HEK293T (cell line): ENCODE measurements at regions not wholly inside any gene's neighbourhood (a gene's known extent, or its start where the extent isn't known, plus 50 kb on each side); places are given as distances from the start of the nearest gene placed in this dataset.

Source experiments
- CTCF ChIA-PET: fragments of 350-600 bp; formaldehyde crosslinking; extraction: SDS; loops from one replicate; lab custom pipeline; 2021; ENCODE audit warnings: antibody characterized with exemption, inconsistent platforms; lab: Yijun Ruan, JAX
- POLR2A ChIA-PET: fragments of 350-600 bp; formaldehyde crosslinking; extraction: SDS; loops from one replicate; lab custom pipeline; 2020; ENCODE audit warnings: antibody characterized with exemption, inconsistent platforms; lab: Yijun Ruan, JAX
- DNase-seq: peaks from one replicate; pipeline ENCODE4 v3.0.0; 2012; ENCODE audit warnings: mixed read lengths; ENCODE audit errors: extremely low spot score
- ARNT ChIP-seq: fragments of 450-650 bp; IDR thresholded peaks from 2 replicates; pipeline ENCODE4 v1.6.1; 2017; ENCODE audit warnings: mild to moderate bottlenecking
- BHLHE40 ChIP-seq: fragments of 450-650 bp; IDR thresholded peaks from 2 replicates; pipeline ENCODE4 v1.6.1; 2016; ENCODE audit warnings: mild to moderate bottlenecking, moderate library complexity, borderline replicate concordance
- CTBP1 ChIP-seq: fragments of 450-650 bp; IDR thresholded peaks from 2 replicates; pipeline ENCODE4 v1.6.1; 2016; ENCODE audit warnings: borderline replicate concordance
- ELF4 ChIP-seq: fragments of 450-650 bp; IDR thresholded peaks from 2 replicates; pipeline ENCODE4 v1.6.1; 2017; ENCODE audit warnings: antibody characterized with exemption
- FOXA1 ChIP-seq: fragments of 450-650 bp; IDR thresholded peaks from 2 replicates; pipeline ENCODE4 v1.6.1; 2016; ENCODE audit warnings: mild to moderate bottlenecking
- FOXK2 ChIP-seq: fragments of 450-650 bp; IDR thresholded peaks from 2 replicates; pipeline ENCODE4 v1.6.1; 2016; ENCODE audit warnings: mild to moderate bottlenecking
- FOXM1 ChIP-seq: fragments of 450-650 bp; IDR thresholded peaks from 2 replicates; pipeline ENCODE4 v1.6.1; 2017; ENCODE audit warnings: mild to moderate bottlenecking, borderline replicate concordance
- HDGF ChIP-seq: fragments of 450-650 bp; IDR thresholded peaks from 2 replicates; pipeline ENCODE4 v1.6.1; 2017; ENCODE audit warnings: antibody characterized with exemption, borderline replicate concordance
- L3MBTL2 ChIP-seq: fragments of 450-650 bp; conservative IDR thresholded peaks from 2 replicates; pipeline ENCODE4 v1.6.1; 2016; ENCODE audit warnings: mild to moderate bottlenecking
- LEF1 ChIP-seq: fragments of 450-650 bp; IDR thresholded peaks from 2 replicates; pipeline ENCODE4 v1.6.1; 2017; ENCODE audit warnings: mild to moderate bottlenecking, borderline replicate concordance
- NFRKB ChIP-seq: fragments of 450-650 bp; IDR thresholded peaks from 2 replicates; pipeline ENCODE4 v1.6.1; 2016; ENCODE audit warnings: mild to moderate bottlenecking, moderate library complexity
- PKNOX1 ChIP-seq: fragments of 450-650 bp; IDR thresholded peaks from 2 replicates; pipeline ENCODE4 v1.6.1; 2016
- SP1 ChIP-seq: fragments of 450-650 bp; IDR thresholded peaks from 2 replicates; pipeline ENCODE4 v1.6.1; 2017
- SUZ12 ChIP-seq: fragments of 450-650 bp; IDR thresholded peaks from 2 replicates; pipeline ENCODE4 v1.6.1; 2016; ENCODE audit warnings: mild to moderate bottlenecking
- TARDBP ChIP-seq: fragments of 450-650 bp; IDR thresholded peaks from 2 replicates; pipeline ENCODE4 v1.6.1; 2016
- ZNF384 ChIP-seq: fragments of 450-650 bp; IDR thresholded peaks from 2 replicates; pipeline ENCODE4 v1.6.1; 2016

DNA sequence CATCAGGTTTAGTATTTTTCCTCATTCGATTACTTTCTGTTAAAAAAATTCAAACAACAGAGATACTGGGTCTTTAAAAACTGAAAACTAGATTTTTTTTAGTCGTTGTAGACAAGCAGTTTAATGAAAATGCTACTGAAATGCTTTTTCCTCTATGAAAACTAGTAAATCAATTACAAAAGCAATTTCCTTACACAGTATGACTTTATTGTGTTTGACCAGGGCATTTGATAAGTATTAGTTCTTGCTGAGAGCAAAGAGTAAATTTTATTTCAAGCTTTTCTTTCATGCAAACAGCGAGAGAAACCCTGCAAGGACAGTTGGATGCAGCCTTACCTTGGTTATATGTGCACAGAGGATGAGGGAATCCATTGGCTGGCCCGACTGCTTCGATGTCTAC, 308.5 kb downstream of the MAT2B start:
- TF ChIP-seq FOXM1 (no peak), HDGF (no peak), FOXA1 (no peak), LEF1 (no peak), TARDBP (no peak), L3MBTL2 (no peak), SUZ12 (no peak), NFRKB (no peak), ELF4 (no peak), FOXK2 (no peak), ARNT (no peak), SP1 (no peak), PKNOX1 (no peak), BHLHE40 (no peak), ZNF384 (no peak), CTBP1 (no peak)
- CTCF ChIA-PET, result no interaction called here

DNA sequence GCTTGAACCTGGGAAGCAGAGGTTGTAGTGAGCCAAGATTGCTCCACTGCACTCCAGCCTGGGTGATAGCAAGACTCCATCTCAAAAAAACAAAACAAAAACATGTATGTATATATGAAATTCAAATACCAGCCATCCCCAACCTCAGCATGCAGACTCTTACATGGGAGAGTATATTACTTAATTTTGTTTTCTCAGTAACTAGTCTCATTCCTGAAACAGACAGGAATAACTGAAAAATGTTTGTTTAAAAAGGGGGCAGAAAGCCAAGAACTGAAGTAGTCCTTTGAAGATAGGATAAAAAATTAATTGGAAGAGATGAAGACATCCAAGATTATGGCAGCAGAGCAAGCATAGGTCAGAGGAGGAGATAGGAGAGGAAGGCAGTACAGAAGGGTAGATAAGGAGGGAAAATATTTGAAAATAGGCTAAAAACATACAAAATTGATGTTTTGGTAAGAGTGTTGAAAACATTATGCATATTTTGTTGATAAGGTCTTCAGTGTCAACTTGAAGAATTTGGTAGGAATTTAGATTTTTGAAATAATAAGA, 309.9 kb downstream of the MAT2B start:
- no peak for TF ChIP-seq BHLHE40
- TF ChIP-seq PKNOX1, result no peak
- no peak for TF ChIP-seq ZNF384
- DNase-seq, result no peak
- ChIA-PET CTCF (no interaction called here), POLR2A (no interaction called here)

More for the DNA sequence above, 308.5 kb downstream of the MAT2B start:
- POLR2A ChIA-PET, result no interaction called here
- DNase-seq, result no peak

- ChIA-PET CTCF (interaction anchor here (0.6 to 0.7 kb wide), 2 partner anchors 24 to 1401 kb away, joined by 3 read pairs; no protein-coding TSS in a partner anchor), POLR2A (no interaction called here)
- no peak for DNase-seq
Observed at GRCh38 chr5:163821142-163821541, 315.7 kb downstream of the MAT2B start.

GRCh38 chr5:163822548-163822947, 317.1 kb downstream of the MAT2B start:
- TF ChIP-seq LEF1, result no peak
- no peak for TF ChIP-seq CTBP1
- TF ChIP-seq ELF4, result no peak
- TF ChIP-seq FOXA1, result no peak
- TF ChIP-seq HDGF, result no peak
- ChIA-PET POLR2A (no interaction called here), CTCF (no interaction called here)
- DNase-seq, result no peak

More at GRCh38 chr5:163821142-163821541, 315.7 kb downstream of the MAT2B start:
- no peak for TF ChIP-seq ELF4
- TF ChIP-seq TARDBP, result no peak
- no peak for TF ChIP-seq PKNOX1
- TF ChIP-seq NFRKB, result no peak
- TF ChIP-seq SP1, result no peak
- no peak for TF ChIP-seq ZNF384
- no peak for TF ChIP-seq LEF1
- TF ChIP-seq L3MBTL2, result no peak
- TF ChIP-seq SUZ12, result no peak
- no peak for TF ChIP-seq ARNT
- TF ChIP-seq FOXM1, result no peak
- TF ChIP-seq CTBP1, result no peak
- TF ChIP-seq HDGF, result no peak
- no peak for TF ChIP-seq FOXA1

- ChIA-PET CTCF (no interaction called here), POLR2A (no interaction called here)
- no peak for TF ChIP-seq ARNT
- no peak for TF ChIP-seq FOXM1
- TF ChIP-seq SUZ12, result no peak
- TF ChIP-seq TARDBP, result no peak
- no peak for TF ChIP-seq BHLHE40
- TF ChIP-seq CTBP1, result no peak
- TF ChIP-seq ZNF384, result no peak
- no peak for TF ChIP-seq NFRKB
- TF ChIP-seq LEF1, result no peak
- TF ChIP-seq HDGF, result no peak
- TF ChIP-seq SP1, result no peak
- TF ChIP-seq L3MBTL2, result no peak
- TF ChIP-seq ELF4, result no peak
- TF ChIP-seq FOXK2, result no peak
- no peak for TF ChIP-seq FOXA1
- TF ChIP-seq PKNOX1, result no peak
Observed at GRCh38 chr5:163825661-163826060, 320.2 kb downstream of the MAT2B start.

DNA sequence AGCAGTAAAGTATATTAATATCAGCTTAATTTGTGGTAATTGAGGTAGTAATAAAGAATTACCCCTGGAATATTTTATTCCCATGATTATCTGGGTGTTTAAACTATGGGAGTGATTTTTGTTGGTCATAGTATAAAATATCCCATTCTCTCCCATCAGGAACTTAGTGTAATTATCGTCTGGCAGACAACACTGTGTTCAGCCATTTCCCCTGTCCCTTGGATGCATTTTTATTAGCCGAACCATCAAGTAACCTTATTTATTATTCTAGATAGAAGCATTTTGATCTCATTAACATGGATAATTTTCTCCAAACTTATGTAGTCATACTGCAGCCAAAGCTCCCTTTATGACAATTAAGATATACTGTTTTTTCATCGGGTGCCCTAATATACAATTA, 320.8 kb downstream of the MAT2B start:
- DNase-seq, result no peak
- CTCF ChIA-PET, result no interaction called here

More at GRCh38 chr5:163825661-163826060, 320.2 kb downstream of the MAT2B start:
- no peak for DNase-seq

More for the DNA sequence above, 320.8 kb downstream of the MAT2B start:
- TF ChIP-seq CTBP1 (no peak), SUZ12 (no peak), L3MBTL2 (no peak), TARDBP (no peak), ZNF384 (no peak), SP1 (no peak), FOXA1 (no peak), ARNT (no peak), BHLHE40 (no peak), LEF1 (no peak), HDGF (no peak), PKNOX1 (no peak), FOXM1 (no peak), ELF4 (no peak), NFRKB (no peak), FOXK2 (no peak)
- POLR2A ChIA-PET, result no interaction called here
